OCI-LY7 (cell line): ENCODE measurements at regions not wholly inside any gene's neighbourhood (a gene's known extent, or its start where the extent isn't known, plus 50 kb on each side); places are given as distances from the start of the nearest gene placed in this dataset.

ENCODE experiments used
- EZH2phosphoT487 ChIP-seq: fragments of 200-600 bp; sonication (generic); IDR thresholded peaks from 2 replicates; pipeline ENCODE4 v1.6.1; 2018; ENCODE audit warnings: low read depth, borderline replicate concordance, mild to moderate bottlenecking, mixed run types, antibody characterized with exemption, low read length, moderate library complexity, mixed read lengths
- TF ChIP-seq, protein P1 (sequence below): fragments of 200-600 bp; sonication (generic); conservative IDR thresholded peaks from 2 replicates; pipeline ENCODE4 v1.5.1; 2014; ENCODE audit warnings: mild to moderate bottlenecking, antibody characterized with exemption, low read length, moderate library complexity, mixed read lengths

DNA sequence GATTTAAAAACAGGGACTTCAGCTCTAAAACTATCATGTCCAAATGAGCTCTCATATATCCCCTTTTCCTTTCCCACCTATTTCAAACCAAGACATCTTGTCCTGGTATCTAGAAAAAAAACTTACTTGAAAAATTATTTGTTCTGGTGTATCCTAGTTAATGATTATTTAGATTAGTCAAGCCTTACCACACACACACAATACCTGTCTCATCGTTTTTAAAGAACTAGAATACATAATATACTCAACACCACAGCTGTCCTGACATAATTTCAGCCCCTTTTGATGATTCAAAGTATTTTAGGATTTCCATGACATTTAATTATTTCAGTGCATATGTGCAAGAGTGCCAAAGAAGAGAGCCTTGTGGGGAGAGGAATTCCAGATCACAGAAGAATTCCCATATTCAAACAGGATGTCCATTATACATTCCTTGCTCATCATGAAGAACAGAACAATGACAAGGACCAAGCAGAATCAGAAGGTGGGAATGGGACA lies 233.7 kb downstream of the SMARCA2 start:
- TF ChIP-seq, protein P1, sequence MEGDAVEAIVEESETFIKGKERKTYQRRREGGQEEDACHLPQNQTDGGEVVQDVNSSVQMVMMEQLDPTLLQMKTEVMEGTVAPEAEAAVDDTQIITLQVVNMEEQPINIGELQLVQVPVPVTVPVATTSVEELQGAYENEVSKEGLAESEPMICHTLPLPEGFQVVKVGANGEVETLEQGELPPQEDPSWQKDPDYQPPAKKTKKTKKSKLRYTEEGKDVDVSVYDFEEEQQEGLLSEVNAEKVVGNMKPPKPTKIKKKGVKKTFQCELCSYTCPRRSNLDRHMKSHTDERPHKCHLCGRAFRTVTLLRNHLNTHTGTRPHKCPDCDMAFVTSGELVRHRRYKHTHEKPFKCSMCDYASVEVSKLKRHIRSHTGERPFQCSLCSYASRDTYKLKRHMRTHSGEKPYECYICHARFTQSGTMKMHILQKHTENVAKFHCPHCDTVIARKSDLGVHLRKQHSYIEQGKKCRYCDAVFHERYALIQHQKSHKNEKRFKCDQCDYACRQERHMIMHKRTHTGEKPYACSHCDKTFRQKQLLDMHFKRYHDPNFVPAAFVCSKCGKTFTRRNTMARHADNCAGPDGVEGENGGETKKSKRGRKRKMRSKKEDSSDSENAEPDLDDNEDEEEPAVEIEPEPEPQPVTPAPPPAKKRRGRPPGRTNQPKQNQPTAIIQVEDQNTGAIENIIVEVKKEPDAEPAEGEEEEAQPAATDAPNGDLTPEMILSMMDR: no peak
- no peak for TF ChIP-seq EZH2phosphoT487
